Left colon (tissue), 2 donors: ENCODE measurements at regions not wholly inside any gene's neighbourhood (a gene's known extent, or its start where the extent isn't known, plus 50 kb on each side); places are given as distances from the start of the nearest gene placed in this dataset.

Experiments
- ATAC-seq: fragments of 200-7000 bp; cut with Tn5 transposase; one replicate; pipeline ENCODE4 v1.9.1; 2020; ENCODE audit warnings: mild to moderate bottlenecking, moderate library complexity
- DNase-seq, 2 donors: peaks; one replicate each; pipeline ENCODE4 v3.0.0-alpha.2; 2020
- intact Hi-C, 2 donors: fragments of 100-400 bp; cut with DNase I in 1 of 2; cut with micrococcal nuclease in 1 of 2; formaldehyde crosslinking; loops; one replicate each; pipeline versions ENCODE4 v1.11.2 to v1.14.0; 2022; cut with DNase I, micrococcal nuclease
- donor health status: DM: no; HTN: no; CAD: no.
- donor health status: DM: yes; HTN: yes; CAD: no.

GRCh38 chr11:129324533-129325175 is 51.0 kb upstream of the BARX2 start:
- DNase-seq (peak; percentile 55 to 84), ATAC-seq (peak; percentile 93)
- intact Hi-C loops, result no loop called here

GRCh38 chr11:129323896-129324502 is 51.6 kb upstream of the BARX2 start:
- peak; percentile 78 for ATAC-seq
- peak in 1 of 2 donors; percentile 66 for DNase-seq
- intact Hi-C loops, result no loop called here

GRCh38 chr11:129322941-129323340 is 52.7 kb upstream of the BARX2 start:
- intact Hi-C loops, result no loop called here
- ATAC-seq (no peak), DNase-seq (no peak)

- DNase-seq (no peak), ATAC-seq (no peak)
- intact Hi-C loops, result no loop called here
Observed at GRCh38 chr11:129321076-129321475, 54.6 kb upstream of the BARX2 start.

- no peak for ATAC-seq
- intact Hi-C loops, result no loop called here
- DNase-seq, result no peak
Observed at GRCh38 chr11:129320494-129320893, 55.2 kb upstream of the BARX2 start.

- ATAC-seq (no peak), DNase-seq (no peak)
- intact Hi-C loops, result no loop called here
Observed at GRCh38 chr11:129319751-129320150, 55.9 kb upstream of the BARX2 start.

- DNase-seq (no peak), ATAC-seq (no peak)
- intact Hi-C loops, result no loop called here
Observed at GRCh38 chr11:129319201-129319600, 56.4 kb upstream of the BARX2 start.

- intact Hi-C loops, result no loop called here
- ATAC-seq, result peak; percentile 77
- DNase-seq, result no peak
Observed at GRCh38 chr11:129317571-129317970, 58.1 kb upstream of the BARX2 start.

GRCh38 chr11:129316781-129317180 is 58.9 kb upstream of the BARX2 start:
- ATAC-seq (peak; percentile 20), DNase-seq (no peak)
- intact Hi-C loops, result no loop called here

GRCh38 chr11:129315781-129316579 is 59.7 kb upstream of the BARX2 start:
- peak; percentile 82 for ATAC-seq
- peak; percentile 66 to 82 for DNase-seq
- intact Hi-C loops, result no loop called here

- intact Hi-C loops, result no loop called here
- DNase-seq, result no peak
- no peak for ATAC-seq
Observed at GRCh38 chr11:129314371-129314770, 61.3 kb upstream of the BARX2 start.

- no peak for DNase-seq
- ATAC-seq, result no peak
- intact Hi-C loops, result no loop called here
Observed at GRCh38 chr11:129313541-129314297, 61.9 kb upstream of the BARX2 start.

- intact Hi-C loops, result no loop called here
- DNase-seq (no peak), ATAC-seq (no peak)
Observed at GRCh38 chr11:129312730-129313503, 62.7 kb upstream of the BARX2 start.

- intact Hi-C loops, result no loop called here
- ATAC-seq, result no peak
- no peak for DNase-seq
Observed at GRCh38 chr11:129308241-129308865, 67.3 kb upstream of the BARX2 start.

- DNase-seq (no peak), ATAC-seq (no peak)
Observed at GRCh38 chr11:129307162-129307561, 68.5 kb upstream of the BARX2 start.

GRCh38 chr11:129302386-129303101 is 73.1 kb upstream of the BARX2 start:
- DNase-seq (no peak), ATAC-seq (no peak)
- intact Hi-C loops, result no loop called here

More at GRCh38 chr11:129307162-129307561, 68.5 kb upstream of the BARX2 start:
- intact Hi-C loops, result no loop called here

- ATAC-seq, result no peak
Observed at GRCh38 chr11:129300099-129300498, 75.5 kb upstream of the BARX2 start.

GRCh38 chr11:129298988-129299387 is 76.7 kb upstream of the BARX2 start:
- intact Hi-C loops, result no loop called here
- DNase-seq (no peak), ATAC-seq (no peak)

More at GRCh38 chr11:129300099-129300498, 75.5 kb upstream of the BARX2 start:
- intact Hi-C loops, result no loop called here
- no peak for DNase-seq
